Mesodermal cell (in vitro differentiated cells): ENCODE measurements at regions not wholly inside any gene's neighbourhood (a gene's known extent, or its start where the extent isn't known, plus 50 kb on each side); places are given as distances from the start of the nearest gene placed in this dataset.

Experiments used
- H3K27ac ChIP-seq: 2 replicates; pipeline ENCODE4 v1.7.0; 2013; ENCODE audit warnings: mild to moderate bottlenecking, low read depth, low read length, moderate library complexity; ENCODE audit not compliant: severe bottlenecking
- H3K36me3 ChIP-seq: 2 replicates; pipeline ENCODE4 v1.7.1; 2013; ENCODE audit warnings: mild to moderate bottlenecking, low read length, moderate library complexity; ENCODE audit not compliant: control insufficient read depth, insufficient read depth
- H3K4me1 ChIP-seq: one replicate; pipeline ENCODE4 v1.7.1; 2013; ENCODE audit warnings: mild to moderate bottlenecking, low read length; ENCODE audit not compliant: insufficient read depth, control insufficient read depth, poor library complexity, severe bottlenecking
- H3K4me3 ChIP-seq: 2 replicates; pipeline ENCODE4 v1.7.0; 2013; ENCODE audit warnings: low read length, control low read depth, mild to moderate bottlenecking; ENCODE audit not compliant: insufficient read depth, poor library complexity, severe bottlenecking; ENCODE audit errors: extremely low read depth
- H3K9me3 ChIP-seq: 2 replicates; pipeline ENCODE4 v1.7.1; 2013; ENCODE audit warnings: mild to moderate bottlenecking, low read length, moderate library complexity; ENCODE audit not compliant: control insufficient read depth
- WGBS, 2 experiments: methylation state at CpG; one replicate each; pipeline ENCODE4 v1.1.5; 2013; ENCODE audit warnings: missing lambda C conversion rate in 2 of 2; ENCODE audit not compliant: insufficient coverage in 2 of 2; 5-methylcytosine and 5-hydroxymethylcytosine counted together

DNA sequence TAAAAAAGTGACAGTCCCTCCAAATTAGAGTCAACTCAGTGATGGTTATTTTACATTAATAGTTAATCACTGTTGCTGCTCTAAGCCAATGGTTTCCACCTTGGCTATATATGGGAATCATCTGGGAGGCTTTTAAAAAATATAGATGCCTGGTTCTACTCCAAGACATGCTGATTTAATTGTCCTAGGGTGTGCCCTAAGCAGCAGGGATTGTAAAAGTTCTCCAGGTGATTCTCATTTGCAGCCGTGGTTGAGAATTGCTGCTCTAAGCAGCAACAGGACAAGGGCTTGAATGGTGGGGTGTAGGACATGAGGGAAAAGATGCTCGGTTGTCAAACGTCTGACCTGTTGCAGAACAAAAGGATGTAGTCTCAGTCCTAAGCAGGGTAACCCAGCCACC is 405.1 kb upstream of the MCTP2 start:
- Histone ChIP-seq H3K27ac (no peak overlapping the region), H3K36me3 (no peaks in the 10 kb centered on the region), H3K9me3 (no peaks in the 10 kb centered on the region), H3K4me3 (no peak overlapping the region), H3K4me1 (no peaks in the 10 kb centered on the region)
- WGBS, 2 experiments, result 93 to 100% methylated on average over 1 to 2 of the region's 3 CpGs

DNA sequence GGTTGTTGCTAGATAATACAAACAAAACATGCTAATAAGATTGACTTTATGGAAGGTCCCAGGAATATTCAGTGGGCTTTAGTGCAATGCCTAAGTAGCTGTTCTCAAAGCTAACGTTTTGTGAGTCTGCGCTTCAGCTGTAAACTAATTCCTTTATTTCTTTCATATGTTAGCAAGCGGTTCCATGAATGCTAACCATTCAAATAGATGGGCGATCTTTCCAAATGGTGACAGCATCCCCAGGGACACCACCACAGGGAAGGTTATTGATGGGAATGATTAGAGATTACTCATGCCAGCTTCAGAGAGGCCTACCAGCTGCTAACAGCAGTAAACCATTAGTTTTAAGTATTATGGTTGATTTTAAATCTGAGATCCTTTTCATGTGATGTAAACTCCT is 405.7 kb upstream of the MCTP2 start:
- WGBS, 2 experiments, result 80% methylated on average over 1 of the region's 4 CpGs; no CpG with 5 or more reads in 1 of the 2 experiments
- Histone ChIP-seq H3K36me3 (no peaks in the 10 kb centered on the region), H3K27ac (no peak overlapping the region), H3K4me1 (no peaks in the 10 kb centered on the region), H3K4me3 (no peak overlapping the region), H3K9me3 (no peaks in the 10 kb centered on the region)

DNA sequence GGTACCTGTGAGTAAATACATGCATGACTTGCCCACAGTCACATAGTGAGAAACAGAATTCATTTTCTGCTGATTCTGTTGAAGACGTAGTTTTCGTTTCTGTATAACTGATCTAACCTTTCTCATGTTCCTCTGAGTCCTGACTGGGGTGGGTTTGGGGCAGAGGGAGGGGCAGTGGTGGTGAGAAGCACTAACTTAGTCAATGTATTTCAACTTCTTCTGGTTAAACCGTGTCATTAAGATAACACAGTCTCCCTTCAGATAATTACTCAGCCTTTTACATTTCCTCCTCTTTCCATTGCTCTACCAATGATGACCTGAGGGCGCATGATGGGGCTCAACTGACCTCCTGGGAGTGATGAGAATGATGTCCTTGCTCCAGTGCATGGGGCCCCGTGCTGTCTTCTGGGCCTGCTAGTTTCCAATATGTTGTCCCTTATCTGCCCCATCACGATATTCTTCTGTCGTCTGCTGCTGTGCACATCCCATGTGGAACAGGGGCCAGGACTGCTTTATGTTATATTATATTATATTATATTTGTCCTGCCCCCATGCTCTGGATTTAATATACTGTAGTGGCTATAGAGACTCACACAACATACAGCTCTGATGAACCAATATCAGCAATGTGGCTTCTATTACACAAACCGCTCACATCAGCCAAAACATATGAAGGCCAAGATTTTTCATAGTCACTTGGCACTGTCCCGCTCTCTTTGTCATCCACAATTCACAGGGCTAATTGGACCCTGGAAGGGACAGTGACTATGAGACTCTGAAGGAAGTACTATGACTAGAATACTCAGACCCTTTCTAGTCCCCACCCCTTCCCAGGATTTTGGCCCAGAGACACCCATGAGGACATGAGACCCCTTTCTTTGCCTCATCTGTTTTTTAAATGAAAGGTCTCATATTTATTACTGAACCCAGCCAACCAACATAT is 407.1 kb upstream of the MCTP2 start:
- Histone ChIP-seq H3K9me3 (no peaks in the 10 kb centered on the region), H3K4me3 (no peak overlapping the region), H3K27ac (no peak overlapping the region), H3K36me3 (no peaks in the 10 kb centered on the region), H3K4me1 (no peaks in the 10 kb centered on the region)
- WGBS, 2 experiments, result 93 to 100% methylated on average over 1 to 2 of the region's 9 CpGs

DNA sequence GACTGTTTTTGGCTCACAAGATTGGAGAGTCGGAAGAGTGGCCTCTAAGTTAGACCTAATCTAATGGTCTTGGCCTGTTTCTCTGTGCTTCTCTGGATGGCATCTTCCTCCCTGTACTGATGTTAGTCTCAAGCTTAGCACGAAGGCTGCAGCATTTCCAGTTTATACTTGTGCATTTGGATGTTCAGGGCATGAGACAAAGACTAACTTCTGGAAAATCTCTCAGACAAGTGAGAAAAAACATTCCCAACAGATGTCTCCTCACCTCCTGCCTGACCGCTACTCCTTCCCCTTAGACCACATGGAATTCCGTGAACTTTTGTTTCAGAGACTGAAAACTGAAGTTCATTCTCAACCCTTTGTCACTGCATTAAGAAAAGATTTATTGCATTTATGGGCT is 410.8 kb upstream of the MCTP2 start:
- Histone ChIP-seq H3K4me1 (no peaks in the 10 kb centered on the region), H3K9me3 (peaks cover 3% of the 10 kb centered on the region), H3K4me3 (no peak overlapping the region), H3K27ac (no peak overlapping the region), H3K36me3 (no peaks in the 10 kb centered on the region)
- WGBS, 2 experiments, result 84 to 100% methylated on average over 1 to 4 of the region's 4 CpGs

DNA sequence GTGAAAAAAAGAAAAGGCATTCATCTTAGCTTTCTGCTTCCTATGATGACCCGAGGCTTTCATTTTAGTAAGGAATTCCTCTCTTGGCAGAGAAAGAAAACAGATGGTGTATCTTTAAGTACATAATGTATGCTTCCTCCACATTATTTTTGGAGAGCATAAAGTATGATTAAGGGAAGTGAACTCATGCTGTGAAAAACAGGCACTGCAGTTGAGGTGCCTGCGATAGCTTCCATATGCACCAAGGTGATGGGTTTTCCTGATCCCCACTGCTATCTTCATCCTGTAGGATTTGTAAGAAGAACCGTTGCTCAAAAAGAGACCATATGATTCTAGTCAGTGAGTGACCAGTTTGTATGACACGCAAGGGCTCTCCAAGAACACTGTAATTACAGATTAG is 411.5 kb upstream of the MCTP2 start:
- H3K4me3 ChIP-seq, result no peak overlapping the region
- H3K4me1 ChIP-seq, result no peaks in the 10 kb centered on the region
- peaks cover 3% of the 10 kb centered on the region for H3K9me3 ChIP-seq
- no peaks in the 10 kb centered on the region for H3K36me3 ChIP-seq
- no peak overlapping the region for H3K27ac ChIP-seq
- WGBS, 2 experiments, result 94 to 100% methylated on average over 1 to 2 of the region's 4 CpGs

DNA sequence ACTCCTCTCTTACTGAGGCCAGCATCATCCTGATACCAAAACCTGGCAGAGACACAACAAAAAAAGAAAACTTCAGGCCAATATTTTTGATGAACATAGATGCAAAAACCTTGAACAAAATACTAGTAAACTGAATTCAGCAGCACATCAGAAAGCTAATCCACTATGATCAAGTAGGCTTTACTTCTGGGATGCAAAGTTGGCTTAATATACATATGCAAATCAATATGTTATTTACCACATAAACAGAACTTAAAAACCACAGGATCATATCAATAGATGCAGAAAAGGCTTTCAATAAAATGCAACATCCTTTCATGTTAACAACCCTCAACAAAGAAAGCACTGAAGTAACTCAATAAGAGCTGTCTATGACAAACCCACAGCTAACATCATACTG is 414.5 kb upstream of the MCTP2 start:
- Histone ChIP-seq H3K36me3 (no peaks in the 10 kb centered on the region), H3K9me3 (peaks cover 3% of the 10 kb centered on the region), H3K4me1 (no peaks in the 10 kb centered on the region), H3K27ac (no peak overlapping the region), H3K4me3 (no peak overlapping the region)

DNA sequence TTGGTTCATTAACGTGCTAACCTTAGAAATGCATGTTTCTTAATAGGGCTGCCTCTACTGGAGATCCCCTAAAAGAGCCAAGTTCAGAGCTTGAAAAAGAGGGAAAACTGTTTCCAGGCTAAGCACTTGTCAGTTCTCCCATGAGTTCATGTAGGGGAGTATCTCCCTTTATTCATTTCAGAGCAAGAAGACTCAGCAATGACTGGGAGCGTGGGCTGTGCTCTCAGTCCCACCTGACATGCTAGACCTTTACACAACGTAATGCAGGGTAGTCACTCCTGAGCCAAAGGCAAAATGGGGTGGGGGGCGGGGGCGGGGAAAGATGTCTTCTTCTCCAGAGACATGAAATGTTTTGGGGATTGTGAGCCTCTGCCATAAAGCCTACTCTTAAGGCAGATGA is 420.1 kb upstream of the MCTP2 start:
- 67 to 100% methylated on average over 1 to 3 of the region's 5 CpGs for WGBS, 2 experiments
- Histone ChIP-seq H3K36me3 (no peaks in the 10 kb centered on the region), H3K4me1 (no peaks in the 10 kb centered on the region), H3K9me3 (no peaks in the 10 kb centered on the region), H3K27ac (no peak overlapping the region), H3K4me3 (no peak overlapping the region)

DNA sequence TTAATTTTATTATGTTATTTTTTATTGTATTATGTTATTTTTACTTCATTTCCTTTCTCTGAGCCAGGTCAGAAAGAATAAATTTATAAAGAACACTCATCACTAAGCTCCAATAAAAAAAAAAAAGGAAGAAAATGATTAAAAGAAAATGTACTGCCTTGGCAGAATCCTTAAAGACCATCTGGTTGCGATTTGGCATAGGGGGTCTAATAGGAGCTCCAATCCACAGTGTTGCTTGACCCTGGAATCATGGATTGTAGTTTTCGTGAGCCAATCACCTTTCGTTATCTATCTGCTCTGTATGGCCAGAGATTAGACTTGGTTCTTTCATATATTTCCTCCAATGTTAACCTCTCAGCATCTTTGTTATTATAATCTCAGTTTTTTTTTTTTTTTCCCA is 421.8 kb upstream of the MCTP2 start:
- H3K4me3 ChIP-seq, result no peak overlapping the region
- H3K36me3 ChIP-seq, result no peaks in the 10 kb centered on the region
- H3K27ac ChIP-seq, result no peak overlapping the region
- H3K9me3 ChIP-seq, result no peaks in the 10 kb centered on the region
- 93 to 94% methylated on average over 3 of the region's 3 CpGs for WGBS, 2 experiments
- H3K4me1 ChIP-seq, result no peaks in the 10 kb centered on the region

DNA sequence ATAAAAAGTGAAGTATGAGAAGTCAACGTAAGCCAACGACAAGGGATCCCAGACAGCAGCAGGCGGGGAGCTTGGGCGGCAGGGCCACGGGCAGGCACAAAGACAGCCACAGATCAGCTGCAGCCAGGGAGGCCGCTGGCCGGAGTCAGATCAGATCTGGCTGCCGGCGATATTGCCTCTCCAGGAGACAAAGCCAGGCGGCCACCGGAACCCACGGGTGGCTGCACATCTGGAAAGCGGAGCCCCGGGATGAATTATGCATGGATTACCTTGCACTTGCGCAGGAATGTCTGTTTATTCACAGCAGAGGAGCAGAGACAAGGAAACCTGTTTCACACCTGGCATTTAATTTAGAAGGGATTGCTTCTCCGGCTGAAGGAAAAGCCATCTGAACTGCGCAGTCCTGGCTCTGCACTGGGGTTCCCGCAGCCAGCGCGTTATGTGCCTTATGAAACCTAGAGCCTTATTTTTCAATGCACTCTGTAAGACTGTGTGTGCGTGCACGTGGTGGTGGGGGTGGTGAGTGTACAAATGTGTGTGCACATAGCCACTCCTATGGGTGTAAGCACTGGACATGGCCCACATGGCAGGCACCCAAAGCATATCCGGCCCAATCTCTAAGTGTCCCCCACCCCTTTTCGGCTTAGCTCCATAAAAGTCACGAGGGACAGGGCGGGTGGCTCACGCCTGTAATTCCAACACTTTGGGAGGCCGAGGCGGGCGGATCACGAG is 427.8 kb upstream of the MCTP2 start:
- H3K4me3 ChIP-seq, result no peak overlapping the region
- no peaks in the 10 kb centered on the region for H3K36me3 ChIP-seq
- no peak overlapping the region for H3K27ac ChIP-seq
- H3K4me1 ChIP-seq, result no peaks in the 10 kb centered on the region
- WGBS, 2 experiments, result 87 to 94% methylated on average over 25 to 31 of the region's 31 CpGs
- no peaks in the 10 kb centered on the region for H3K9me3 ChIP-seq

DNA sequence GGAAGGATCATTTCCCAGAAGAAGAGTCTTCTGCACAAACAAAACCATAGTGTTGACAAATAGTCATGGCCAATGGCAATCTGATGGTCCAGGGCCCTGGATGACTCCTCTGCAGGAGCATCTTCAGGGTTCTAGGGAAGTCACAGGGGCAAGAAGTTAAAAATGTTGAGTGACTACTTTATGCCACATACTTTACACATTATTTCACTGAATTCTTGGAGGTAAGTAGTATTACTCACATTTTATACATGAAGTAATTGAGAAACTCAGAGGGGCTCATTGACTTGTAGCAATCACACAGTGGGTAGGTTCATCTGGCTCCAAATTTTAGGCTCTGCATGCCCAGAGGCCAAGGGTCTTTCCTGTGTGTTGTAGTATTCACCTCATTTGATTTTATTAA is 430.2 kb upstream of the MCTP2 start:
- H3K4me3 ChIP-seq, result no peak overlapping the region
- H3K36me3 ChIP-seq, result no peaks in the 10 kb centered on the region
- no peaks in the 10 kb centered on the region for H3K4me1 ChIP-seq
- H3K9me3 ChIP-seq, result no peaks in the 10 kb centered on the region
- no peak overlapping the region for H3K27ac ChIP-seq

DNA sequence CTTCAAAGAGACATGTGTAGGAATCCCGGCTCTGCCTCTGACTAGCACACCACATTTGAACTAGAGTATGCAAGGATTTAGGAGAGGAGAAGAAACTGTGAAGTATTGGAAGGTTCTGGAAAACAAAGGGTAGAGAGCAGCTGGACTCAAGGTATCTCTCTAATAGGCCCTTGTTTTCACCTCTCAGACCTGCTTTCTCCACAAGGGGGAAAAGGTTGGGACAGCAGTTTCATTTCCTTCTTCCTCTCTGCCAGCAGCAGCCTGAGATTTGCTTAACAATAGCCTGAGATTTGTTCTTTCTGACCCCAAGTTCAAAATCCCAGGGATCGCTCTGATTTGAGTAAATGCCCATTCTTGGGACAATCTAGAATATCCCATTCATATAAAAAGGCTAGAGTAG is 430.6 kb upstream of the MCTP2 start:
- H3K4me3 ChIP-seq, result no peak overlapping the region
- 80% methylated on average over 1 of the region's 2 CpGs; no CpG with 5 or more reads in 1 of the 2 experiments for WGBS, 2 experiments
- no peaks in the 10 kb centered on the region for H3K9me3 ChIP-seq
- H3K36me3 ChIP-seq, result no peaks in the 10 kb centered on the region
- H3K4me1 ChIP-seq, result no peaks in the 10 kb centered on the region
- no peak overlapping the region for H3K27ac ChIP-seq
